Amygdala (tissue), 56 donors: ENCODE measurements at regions not wholly inside any gene's neighbourhood (a gene's known extent, or its start where the extent isn't known, plus 50 kb on each side); places are given as distances from the start of the nearest gene placed in this dataset.

Source experiments
- DNase-seq, 56 donors: peaks; one replicate each; lab custom pipeline; 2025; lab: John Stamatoyannopoulos, UW

GRCh38 chr20:50385733-50386640 is 124.2 kb upstream of the PTPN1 start:
- DNase-seq: no peak

GRCh38 chr20:50386641-50386960 is 123.6 kb upstream of the PTPN1 start:
- DNase-seq: no peak

GRCh38 chr20:50387218-50387995 is 122.8 kb upstream of the PTPN1 start:
- DNase-seq: no peak

GRCh38 chr20:50387996-50388332 is 122.2 kb upstream of the PTPN1 start:
- no peak for DNase-seq

- no peak for DNase-seq
These were observed 121.3 kb upstream of the PTPN1 start for GRCh38 chr20:50388733-50389437.

- DNase-seq: no peak
These were observed 120.8 kb upstream of the PTPN1 start for GRCh38 chr20:50389438-50389807.

GRCh38 chr20:50389808-50390684 is 120.1 kb upstream of the PTPN1 start:
- DNase-seq: no peak

- DNase-seq: no peak
These were observed 119.3 kb upstream of the PTPN1 start for GRCh38 chr20:50390685-50391443.

- no peak for DNase-seq
These were observed 118.6 kb upstream of the PTPN1 start for GRCh38 chr20:50391444-50392137.

- DNase-seq: no peak
These were observed 117.9 kb upstream of the PTPN1 start for GRCh38 chr20:50392138-50392866.

GRCh38 chr20:50393242-50393641 is 116.9 kb upstream of the PTPN1 start:
- DNase-seq: no peak

- DNase-seq: no peak
These were observed 116.1 kb upstream of the PTPN1 start for GRCh38 chr20:50393990-50394561.

GRCh38 chr20:50394569-50394968 is 115.6 kb upstream of the PTPN1 start:
- DNase-seq: peak in 1 of 56 donors; percentile 21

- DNase-seq: peak in 6 of 56 donors; percentile 6 to 25 (median 14)
These were observed 114.9 kb upstream of the PTPN1 start for GRCh38 chr20:50395251-50395729.

- no peak for DNase-seq
These were observed 114.2 kb upstream of the PTPN1 start for GRCh38 chr20:50395914-50396488.

- DNase-seq: no peak
These were observed 113.6 kb upstream of the PTPN1 start for GRCh38 chr20:50396623-50397022.

GRCh38 chr20:50397058-50397457 is 113.1 kb upstream of the PTPN1 start:
- no peak for DNase-seq
